GM12892 (cell line): ENCODE measurements at regions not wholly inside any gene's neighbourhood (a gene's known extent, or its start where the extent isn't known, plus 50 kb on each side); places are given as distances from the start of the nearest gene placed in this dataset.

Experiments
- DNase-seq: peaks from one replicate; pipeline ENCODE4 v3.0.0; 2011; ENCODE audit not compliant: insufficient read length
- FAIRE-seq: peaks from 2 replicates; lab custom pipeline; 2011; peaks lifted over from hg19 to GRCh38; lab: Jason Lieb, UNC
- POLR2A ChIP-seq: IDR thresholded peaks from 2 replicates; pipeline ENCODE4 v1.6.1; 2011; ENCODE audit warnings: low read depth, low read length, control low read depth
- POLR2AphosphoS5 ChIP-seq: IDR thresholded peaks from 2 replicates; pipeline ENCODE4 v1.6.1; 2011; ENCODE audit warnings: low read depth, low read length, control low read depth
- TAF1 ChIP-seq: IDR thresholded peaks from 2 replicates; pipeline ENCODE4 v1.6.1; 2011; ENCODE audit warnings: low read depth, mild to moderate bottlenecking, control low read depth, low read length, borderline replicate concordance

DNA sequence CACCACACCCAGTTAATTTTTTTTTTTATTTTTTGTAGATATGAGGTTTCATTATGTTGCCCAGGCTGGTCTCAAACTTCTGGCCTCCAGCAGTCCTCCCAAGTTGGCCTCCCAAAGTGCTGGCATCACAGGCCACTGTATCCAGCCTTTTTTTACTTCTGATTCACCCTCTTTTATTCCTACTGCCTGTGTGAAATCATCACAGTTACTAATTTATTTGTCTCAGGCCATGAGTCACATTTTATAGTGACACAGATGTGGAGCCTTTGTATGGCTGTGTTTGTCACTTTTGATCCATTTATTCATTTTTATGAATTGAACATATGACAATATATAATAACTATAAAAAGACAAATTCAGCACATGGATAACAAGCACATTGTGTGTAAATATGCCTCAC, 67.1 kb upstream of the SNX2 start:
- DNase-seq: no peak
- TF ChIP-seq TAF1 (no peak), POLR2A (no peak), POLR2AphosphoS5 (no peak)
- FAIRE-seq: no peak

DNA sequence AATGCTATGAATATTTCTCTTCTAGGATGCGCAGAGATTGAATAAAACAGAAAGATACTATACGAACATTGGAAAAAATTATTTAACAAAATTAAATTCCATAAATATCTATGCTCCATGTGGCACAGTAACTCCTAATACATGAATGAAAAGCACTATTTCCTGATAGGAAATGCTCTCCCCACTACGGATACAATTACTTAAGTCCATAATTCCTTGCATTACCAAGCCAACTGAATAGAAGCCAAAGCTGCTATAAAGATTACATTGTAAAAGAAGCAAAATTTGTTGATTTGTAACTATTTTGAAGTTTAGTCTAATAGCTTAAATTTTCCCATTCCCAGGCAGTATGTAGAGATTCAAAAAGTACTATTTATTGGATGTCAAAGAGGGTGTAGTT, 61.8 kb upstream of the SNX2 start:
- TF ChIP-seq POLR2AphosphoS5 (no peak), POLR2A (no peak), TAF1 (no peak)

GRCh38 chr5:122715095-122715494, 59.8 kb upstream of the SNX2 start:
- DNase-seq (no peak), FAIRE-seq (no peak)
- TF ChIP-seq POLR2A (no peak), TAF1 (no peak)

More for the DNA sequence above, 61.8 kb upstream of the SNX2 start:
- FAIRE-seq: no peak
- no peak for DNase-seq

- no peak for DNase-seq
- TF ChIP-seq POLR2A: no peak
- no peak for TF ChIP-seq TAF1
- TF ChIP-seq POLR2AphosphoS5: no peak
- FAIRE-seq: no peak
These were observed 56.3 kb upstream of the SNX2 start for GRCh38 chr5:122718611-122719010.

DNA sequence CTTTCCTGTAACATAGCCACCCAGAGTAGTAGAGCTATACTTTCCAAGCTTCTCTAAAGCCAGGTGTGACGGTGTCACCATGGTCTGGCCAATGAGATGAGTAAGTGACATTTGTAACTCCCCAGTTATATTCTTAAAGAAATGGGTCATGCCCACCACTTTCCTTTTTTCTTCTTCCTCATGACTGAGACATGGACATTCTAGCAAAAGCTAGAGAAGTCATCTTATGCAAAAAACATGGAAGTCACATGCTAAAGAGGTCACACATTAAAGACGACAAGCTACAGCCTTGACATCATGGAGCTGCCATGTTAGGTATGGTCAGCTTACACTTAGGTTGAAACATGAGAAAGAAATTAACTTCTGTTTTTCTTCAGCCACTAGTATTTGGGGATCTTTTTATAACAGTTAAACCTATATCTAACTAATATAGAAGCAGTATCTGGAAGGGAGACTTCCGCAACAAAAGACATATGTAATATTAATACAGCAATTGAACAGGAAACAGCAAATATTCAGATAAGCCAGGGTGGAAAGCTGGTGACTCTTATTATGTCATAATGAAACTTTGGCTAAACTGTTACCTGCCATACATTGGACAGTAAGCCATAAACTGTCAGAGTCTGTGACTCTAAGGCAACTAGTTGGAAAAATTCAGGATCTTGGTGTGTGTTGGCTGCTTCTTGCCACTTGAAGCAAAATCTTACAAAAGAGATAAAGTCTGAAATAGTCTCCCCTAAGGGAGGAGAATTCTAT, 54.7 kb upstream of the SNX2 start:
- FAIRE-seq (peak; percentile 14), DNase-seq (no peak)
- no peak for TF ChIP-seq POLR2A

- DNase-seq (no peak), FAIRE-seq (no peak)
- TF ChIP-seq TAF1 (no peak), POLR2A (no peak), POLR2AphosphoS5 (no peak)
These were observed 53.8 kb upstream of the SNX2 start for GRCh38 chr5:122721127-122721526.

DNA sequence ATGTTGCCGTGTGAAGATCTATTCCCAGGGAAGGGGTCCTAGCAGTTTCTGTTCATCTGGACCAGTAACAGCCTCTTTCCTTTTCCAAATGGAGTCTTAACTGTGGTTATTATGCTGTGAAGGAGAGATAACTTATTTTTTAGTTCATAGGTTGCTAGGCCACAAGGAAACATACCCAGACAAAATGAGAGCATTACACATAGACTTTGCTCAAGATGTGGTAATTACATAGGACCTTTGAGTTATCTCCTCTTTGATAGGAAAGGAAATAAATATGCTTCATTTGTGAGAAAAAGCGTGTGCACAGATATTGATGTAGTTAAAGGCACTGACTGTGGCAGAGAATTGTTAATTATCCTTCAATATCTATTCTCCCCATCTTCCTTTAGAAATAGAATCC, 52.5 kb upstream of the SNX2 start:
- DNase-seq: no peak

DNA sequence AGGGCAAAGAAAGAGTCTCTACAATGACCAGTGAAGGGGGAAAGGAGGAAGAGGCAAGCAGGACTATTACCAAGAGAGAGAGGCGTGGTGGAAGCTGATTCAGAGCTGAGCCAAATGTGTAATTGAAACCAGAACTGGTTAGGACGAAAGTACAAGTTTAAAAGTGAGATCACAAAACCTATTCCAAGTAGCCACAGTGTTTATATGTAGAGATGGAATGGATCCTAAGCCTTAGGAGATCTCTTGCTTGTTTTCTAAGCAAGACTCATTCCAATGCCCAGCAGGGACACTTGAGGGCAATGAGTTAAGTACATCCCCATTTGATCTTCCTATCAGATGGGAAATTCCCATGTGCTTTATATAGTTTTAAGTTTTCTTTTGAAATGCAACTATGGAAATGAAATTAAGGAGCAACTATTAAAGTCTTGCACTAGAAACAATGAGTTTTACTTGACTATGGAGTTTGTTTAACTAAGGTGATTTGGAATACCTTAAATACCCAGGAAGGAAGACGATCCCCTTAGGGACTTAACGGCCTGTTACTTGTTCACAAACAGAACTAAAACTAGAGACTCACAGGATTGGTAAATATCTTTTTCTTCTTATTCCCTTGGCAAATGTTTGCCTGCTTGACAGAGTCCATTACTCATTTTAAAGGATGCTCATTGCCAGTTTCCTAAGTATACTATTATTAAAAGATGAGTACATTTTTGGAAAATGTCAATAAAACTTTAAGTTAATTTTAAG, 51.1 kb upstream of the SNX2 start:
- DNase-seq (peak; percentile 19), FAIRE-seq (peak; percentile 96)
- TF ChIP-seq TAF1: no peak
- TF ChIP-seq POLR2A: no peak
- TF ChIP-seq POLR2AphosphoS5: no peak

More for the DNA sequence above, 52.5 kb upstream of the SNX2 start:
- FAIRE-seq: no peak
- TF ChIP-seq TAF1: no peak
- no peak for TF ChIP-seq POLR2AphosphoS5
- TF ChIP-seq POLR2A: no peak
